A673 (cell line): ENCODE measurements at regions not wholly inside any gene's neighbourhood (a gene's known extent, or its start where the extent isn't known, plus 50 kb on each side); places are given as distances from the start of the nearest gene placed in this dataset.

Experiments used
- BruUV-seq: library from RNA; stranded (reverse); fragments of 400-500 nt; replicated peaks from 2 replicates; lab custom pipeline; 2021; lab: Mats Ljungman, UMichigan
- CTCF ChIA-PET: fragments of 300-600 bp; sonication (Branson Sonifier 250); formaldehyde crosslinking; loops from one replicate; lab custom pipeline; 2022; ENCODE audit warnings: antibody characterized with exemption; lab: Charles Lee
- POLR2A ChIA-PET: fragments of 300-600 bp; sonication (Branson Sonifier 250); formaldehyde crosslinking; loops from one replicate; lab custom pipeline; 2022; ENCODE audit warnings: antibody characterized with exemption; ENCODE audit not compliant: low non-redundant PET; lab: Charles Lee
- DNase-seq: peaks from one replicate; pipeline ENCODE4 v3.0.0-alpha.2; 2015; ENCODE audit warnings: low spot score
- H3K27ac ChIP-seq: fragments of 200-600 bp; sonication (generic); 2 replicates; pipeline ENCODE4 v1.5.1; 2016; ENCODE audit warnings: mixed run types, low read depth, mild to moderate bottlenecking, mixed read lengths, antibody characterized with exemption, low read length; ENCODE audit not compliant: poor library complexity, severe bottlenecking
- H3K27me3 ChIP-seq: fragments of 200-600 bp; sonication (generic); replicated peaks from 2 replicates; pipeline ENCODE4 v1.6.1; 2017; ENCODE audit warnings: mixed run types, low read depth, mild to moderate bottlenecking, mixed read lengths, antibody characterized with exemption, low read length; ENCODE audit not compliant: insufficient read depth, poor library complexity
- H3K36me3 ChIP-seq: fragments of 200-600 bp; sonication (generic); 2 replicates; pipeline ENCODE4 v1.6.1; 2016; ENCODE audit warnings: mixed run types, mild to moderate bottlenecking, mixed read lengths, antibody characterized with exemption, low read length; ENCODE audit not compliant: insufficient read depth, poor library complexity, severe bottlenecking
- H3K4me1 ChIP-seq: fragments of 200-600 bp; sonication (generic); 2 replicates; pipeline ENCODE4 v1.6.1; 2017; ENCODE audit warnings: mixed run types, mild to moderate bottlenecking, mixed read lengths, antibody characterized with exemption, low read length; ENCODE audit not compliant: insufficient read depth, poor library complexity, severe bottlenecking
- H3K4me3 ChIP-seq: fragments of 200-600 bp; sonication (generic); 2 replicates; pipeline ENCODE4 v1.5.1; 2016; ENCODE audit warnings: low read depth, mixed run types, mild to moderate bottlenecking, mixed read lengths, low read length; ENCODE audit not compliant: poor library complexity, severe bottlenecking
- H3K9me3 ChIP-seq: fragments of 200-600 bp; sonication (generic); 2 replicates; pipeline ENCODE4 v1.6.1; 2016; ENCODE audit warnings: mixed run types, low read depth, mild to moderate bottlenecking, mixed read lengths, antibody characterized with exemption, low read length; ENCODE audit not compliant: poor library complexity, severe bottlenecking
- CTCF ChIP-seq: fragments of 300-800, 200-600 bp; sonication (generic); conservative IDR thresholded peaks from 2 replicates; pipeline ENCODE4 v1.5.1; 2017; ENCODE audit warnings: low read depth, mild to moderate bottlenecking, antibody characterized with exemption, low read length, moderate library complexity, mixed read lengths
- EZH2 ChIP-seq: fragments of 200-600 bp; sonication (generic); IDR thresholded peaks from 2 replicates; pipeline ENCODE4 v1.6.1; 2017; ENCODE audit warnings: borderline replicate concordance, low read depth, mild to moderate bottlenecking, mixed read lengths, antibody characterized with exemption, low read length; ENCODE audit not compliant: poor library complexity, severe bottlenecking
- intact Hi-C: fragments of 100-400 bp; cut with micrococcal nuclease; formaldehyde crosslinking; loops from one replicate; pipeline ENCODE4 v1.10.0; 2022; ENCODE audit not compliant: unreplicated experiment

GRCh38 chr13:109568339-109568818 lies 218.0 kb downstream of the IRS2 start:
- intact Hi-C loops, result no loop called here
- Histone ChIP-seq H3K4me1 (no peaks in the 10 kb centered on the region), H3K4me3 (no peak overlapping the region), H3K9me3 (no peaks in the 10 kb centered on the region), H3K27ac (no peak overlapping the region), H3K36me3 (no peaks in the 10 kb centered on the region), H3K27me3 (no peaks in the 10 kb centered on the region)
- no peak for DNase-seq
- TF ChIP-seq EZH2 (no peak), CTCF (no peak)
- ChIA-PET CTCF (no interaction called here), POLR2A (no interaction called here)
- BruUV-seq, result no TSS peak

DNA sequence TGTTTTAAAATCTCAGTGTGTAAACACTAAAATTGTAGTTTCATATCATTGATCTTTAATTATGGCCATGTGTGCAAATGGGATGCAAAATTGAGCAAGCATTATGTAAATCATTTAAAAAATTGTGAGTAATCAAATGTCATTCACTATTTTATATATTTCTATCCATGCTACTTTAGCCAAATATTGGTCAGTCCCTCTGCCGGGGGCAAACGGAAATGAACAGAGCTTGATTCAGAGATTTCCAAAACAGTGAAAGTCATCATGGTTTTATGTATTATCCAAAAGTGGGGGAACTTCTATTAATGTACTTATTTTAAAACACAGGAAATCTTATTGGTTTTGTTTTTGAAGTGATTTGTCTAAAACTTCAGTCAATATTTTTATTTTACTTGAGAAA lies 219.1 kb downstream of the IRS2 start:
- no peaks in the 10 kb centered on the region for H3K36me3 ChIP-seq
- POLR2A ChIA-PET, result no interaction called here
- no peaks in the 10 kb centered on the region for H3K4me1 ChIP-seq
- no peak overlapping the region for H3K27ac ChIP-seq
- BruUV-seq, result no TSS peak
- H3K27me3 ChIP-seq, result no peaks in the 10 kb centered on the region
- TF ChIP-seq EZH2 (no peak), CTCF (no peak)
- intact Hi-C loops, result no loop called here
- H3K4me3 ChIP-seq, result no peak overlapping the region
- H3K9me3 ChIP-seq, result no peaks in the 10 kb centered on the region
- DNase-seq, result no peak
- CTCF ChIA-PET, result no interaction called here

GRCh38 chr13:109565877-109566276 lies 220.5 kb downstream of the IRS2 start:
- TF ChIP-seq CTCF (no peak), EZH2 (no peak)
- H3K36me3 ChIP-seq, result no peaks in the 10 kb centered on the region
- ChIA-PET CTCF (no interaction called here), POLR2A (no interaction called here)
- H3K4me3 ChIP-seq, result no peak overlapping the region
- no peak for DNase-seq
- H3K27me3 ChIP-seq, result no peaks in the 10 kb centered on the region
- intact Hi-C loops, result no loop called here
- H3K27ac ChIP-seq, result no peak overlapping the region
- BruUV-seq, result no TSS peak
- H3K9me3 ChIP-seq, result no peaks in the 10 kb centered on the region
- H3K4me1 ChIP-seq, result no peaks in the 10 kb centered on the region
